ENCODE measurements at regions not wholly inside any gene's neighbourhood (a gene's known extent, or its start where the extent isn't known, plus 50 kb on each side); places are given as distances from the start of the nearest gene placed in this dataset.

DNA sequence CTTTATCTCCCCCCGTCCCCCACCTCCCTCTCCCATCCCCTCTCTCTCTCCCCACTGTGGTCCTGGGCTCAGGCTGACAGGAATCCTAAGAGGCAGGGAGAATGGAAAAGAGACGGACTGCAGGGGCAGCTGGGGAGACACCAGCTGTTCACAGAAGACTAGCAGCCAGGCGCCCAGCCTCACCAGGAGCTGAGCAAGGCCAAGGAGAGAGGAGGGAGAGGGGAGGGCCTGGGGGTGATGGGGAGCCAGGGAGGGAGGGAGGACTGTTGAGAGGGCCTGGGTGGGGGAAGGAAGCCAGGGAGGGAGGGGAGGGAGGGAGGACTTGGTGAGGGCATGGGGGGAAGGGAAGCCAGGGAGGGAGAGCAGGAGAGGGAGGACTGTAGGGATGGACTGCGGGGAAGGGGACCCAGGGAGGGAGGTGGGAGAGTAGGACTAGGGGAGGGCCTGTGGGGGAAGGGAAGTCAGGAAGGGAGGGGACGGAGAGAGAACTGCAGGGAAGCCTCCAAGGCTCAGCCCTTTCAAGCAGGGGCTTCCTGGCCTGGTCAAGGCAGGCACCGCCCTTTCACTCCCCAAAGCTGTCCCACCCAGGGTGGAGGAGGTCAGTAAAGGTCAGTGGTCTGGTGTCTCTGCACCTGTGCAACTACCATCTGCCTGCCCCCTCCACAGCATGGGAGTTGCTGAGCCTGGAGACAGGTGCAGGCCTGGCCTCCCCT lies 517.7 kb upstream of the MYT1L start:
- DNase-seq, result no peak

DNA sequence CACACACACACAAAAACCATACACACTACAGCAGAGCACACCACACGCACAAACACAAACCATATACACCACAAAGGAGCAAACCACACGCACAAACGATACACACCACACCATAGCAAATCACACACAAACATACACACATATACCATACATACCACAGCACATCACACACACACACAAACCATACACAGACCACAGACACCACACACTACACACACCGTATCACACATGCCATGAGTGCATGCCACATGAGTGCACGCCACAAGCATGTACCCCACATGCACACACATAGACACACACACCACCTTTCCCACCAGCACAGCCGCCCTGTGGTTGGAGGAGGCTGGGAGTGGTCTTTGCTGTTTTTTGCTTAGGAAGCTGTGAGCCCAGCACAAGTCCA lies 517.1 kb upstream of the MYT1L start:
- no peak for DNase-seq

DNA sequence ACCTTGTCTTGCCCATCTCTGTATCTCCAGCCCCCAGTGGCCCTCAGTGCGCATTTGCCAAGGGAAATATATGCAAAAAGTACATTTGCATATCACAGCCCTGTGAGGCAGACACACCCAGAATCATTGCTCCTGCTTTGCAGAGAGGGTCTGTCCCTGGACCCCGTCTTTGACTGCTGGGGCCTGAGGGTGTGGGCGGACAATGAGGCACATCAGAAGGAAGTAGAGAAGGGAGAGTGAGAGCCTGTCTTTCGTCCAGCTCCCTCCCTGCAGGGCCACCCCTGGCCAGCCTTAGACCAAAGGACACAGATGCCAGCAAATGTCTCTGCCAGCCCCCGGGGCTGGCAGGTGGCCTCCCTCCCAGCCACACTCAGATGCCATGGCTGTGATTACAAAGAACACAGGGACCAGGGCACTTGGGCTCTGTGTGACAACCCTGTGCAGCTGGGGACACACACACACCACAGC lies 516.2 kb upstream of the MYT1L start:
- DNase-seq, result no peak

DNA sequence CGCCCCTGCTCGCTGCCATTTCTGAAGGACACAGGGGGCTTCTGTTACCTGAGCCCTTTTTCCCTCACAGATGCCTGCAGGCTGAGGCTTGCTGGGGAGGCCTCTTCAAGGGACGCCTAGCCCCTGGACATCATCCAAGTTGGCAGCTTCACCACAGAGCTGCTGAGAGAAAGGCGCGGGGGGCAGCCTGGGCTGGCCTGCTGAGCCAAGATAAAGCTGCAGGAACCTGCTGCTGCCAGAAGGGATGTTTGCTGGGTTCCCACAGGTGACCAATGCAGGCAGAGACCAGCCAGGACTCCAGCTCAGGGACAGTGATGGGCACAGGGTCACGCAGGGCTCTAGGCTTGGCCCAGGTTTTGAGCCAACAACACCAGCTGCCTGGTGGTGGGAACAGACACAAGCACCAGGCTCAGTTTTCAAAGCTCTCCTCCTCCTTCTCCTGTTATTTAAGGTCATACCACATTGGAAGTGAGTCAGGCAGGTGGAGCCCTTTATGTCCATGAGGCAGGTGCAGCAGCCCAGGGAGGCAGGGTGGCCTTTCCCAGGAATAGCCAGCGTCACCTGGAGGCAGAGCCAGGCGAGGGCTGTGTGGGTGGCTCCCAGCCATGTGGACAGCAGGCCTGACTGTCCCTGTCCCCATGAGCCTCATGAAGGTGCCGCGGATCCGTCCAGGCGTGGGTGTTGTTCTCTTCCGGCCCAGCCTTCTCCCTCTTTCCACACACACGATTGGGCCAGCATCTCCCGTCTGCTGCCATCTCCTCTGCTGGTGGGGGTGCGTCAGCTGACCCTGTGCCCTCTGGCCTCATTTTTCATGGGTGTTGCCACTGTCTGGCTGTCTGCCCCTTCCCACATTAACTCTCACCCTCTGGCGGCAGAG lies 515.5 kb upstream of the MYT1L start:
- DNase-seq, result peak; percentile 40

DNA sequence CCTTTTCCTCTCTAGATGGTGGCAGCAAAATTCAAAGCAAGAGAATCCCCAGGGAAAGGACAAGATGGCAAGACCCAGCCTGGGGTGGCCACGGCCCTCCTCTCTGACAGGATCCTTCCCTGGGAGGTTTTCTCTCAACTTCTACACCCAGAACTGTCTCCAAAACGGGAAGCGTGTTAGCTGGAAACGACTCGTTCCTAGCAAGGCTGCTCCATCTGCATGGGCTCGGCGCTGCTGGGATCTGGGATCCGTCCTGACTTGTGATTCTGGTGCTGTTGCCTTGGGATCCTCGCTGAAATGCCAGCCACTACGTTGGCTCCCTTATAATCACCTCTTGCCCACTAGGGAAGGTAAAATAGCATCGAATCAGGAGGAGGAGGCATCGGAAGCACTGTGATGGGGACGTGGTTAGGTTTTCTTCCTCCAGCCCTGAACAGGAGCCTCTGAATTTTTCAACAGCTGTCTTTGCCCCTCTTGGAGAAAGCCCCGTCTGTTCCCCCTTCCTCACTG lies 514.8 kb upstream of the MYT1L start:
- no peak for DNase-seq

DNA sequence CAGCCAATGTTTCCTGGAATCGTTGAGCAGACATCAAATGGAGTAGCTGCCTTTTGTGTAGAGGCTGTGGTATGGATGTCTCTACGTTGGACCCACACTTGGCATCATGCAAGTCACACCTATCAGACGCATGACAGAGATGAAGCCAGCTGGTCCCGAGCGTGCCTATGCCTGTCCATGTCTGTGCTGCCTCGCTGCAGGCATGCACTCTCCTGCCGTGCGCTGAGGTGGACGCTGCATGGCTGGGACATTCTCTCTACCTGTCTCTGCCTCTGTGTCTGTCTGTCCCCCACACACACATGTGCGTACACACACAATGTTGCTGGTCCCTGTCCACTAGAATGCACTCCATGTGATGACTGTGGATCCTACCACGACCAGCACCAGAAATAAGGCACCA lies 514.2 kb upstream of the MYT1L start:
- DNase-seq, result no peak

DNA sequence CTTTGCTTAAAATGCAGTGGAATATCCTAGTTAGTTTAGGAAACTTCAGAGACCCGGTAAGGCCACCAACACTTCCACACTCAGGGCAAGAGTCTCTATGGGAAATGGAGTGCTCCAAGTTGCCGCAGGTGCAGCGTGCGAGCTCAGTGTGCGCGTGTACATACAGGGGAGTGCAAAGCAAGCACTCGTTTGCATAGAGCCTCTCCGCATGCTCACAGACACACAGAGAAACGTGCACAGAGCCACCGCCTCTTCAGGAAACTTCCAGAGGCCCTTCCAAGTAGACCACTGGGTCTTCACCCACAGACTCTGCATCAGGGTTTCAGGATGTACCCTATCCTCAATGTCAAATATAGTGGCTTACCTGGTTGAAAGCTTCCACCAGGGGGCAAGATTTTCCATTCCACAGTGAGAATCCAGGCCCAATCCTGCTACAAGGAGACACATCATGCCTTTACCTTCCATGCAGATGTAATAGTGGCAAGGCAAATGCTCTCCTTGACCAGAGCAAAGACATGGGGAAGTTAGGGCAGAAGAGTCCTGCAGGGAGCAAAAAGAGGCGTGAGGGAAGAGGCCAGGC lies 513.0 kb upstream of the MYT1L start:
- DNase-seq, result no peak

DNA sequence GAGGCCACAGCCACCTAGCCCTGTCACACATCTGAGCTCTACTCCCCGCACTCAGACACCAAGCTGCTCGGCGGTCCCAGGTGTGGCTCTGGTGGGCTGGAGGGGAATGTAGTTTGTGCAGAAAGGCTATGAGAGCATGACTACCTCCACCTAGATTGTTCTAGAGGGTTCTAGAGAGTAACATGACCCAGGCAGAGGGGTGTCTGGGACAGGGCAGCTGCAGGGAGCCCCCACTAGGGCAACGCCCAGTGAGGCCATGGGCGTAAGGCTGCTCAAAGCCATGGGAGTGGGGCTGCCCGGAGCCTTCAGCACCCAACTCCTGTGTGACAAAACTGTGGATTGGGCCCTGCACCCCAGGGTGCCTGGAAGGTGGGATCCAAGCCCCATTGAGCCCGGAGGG lies 511.4 kb upstream of the MYT1L start:
- no peak for DNase-seq

DNA sequence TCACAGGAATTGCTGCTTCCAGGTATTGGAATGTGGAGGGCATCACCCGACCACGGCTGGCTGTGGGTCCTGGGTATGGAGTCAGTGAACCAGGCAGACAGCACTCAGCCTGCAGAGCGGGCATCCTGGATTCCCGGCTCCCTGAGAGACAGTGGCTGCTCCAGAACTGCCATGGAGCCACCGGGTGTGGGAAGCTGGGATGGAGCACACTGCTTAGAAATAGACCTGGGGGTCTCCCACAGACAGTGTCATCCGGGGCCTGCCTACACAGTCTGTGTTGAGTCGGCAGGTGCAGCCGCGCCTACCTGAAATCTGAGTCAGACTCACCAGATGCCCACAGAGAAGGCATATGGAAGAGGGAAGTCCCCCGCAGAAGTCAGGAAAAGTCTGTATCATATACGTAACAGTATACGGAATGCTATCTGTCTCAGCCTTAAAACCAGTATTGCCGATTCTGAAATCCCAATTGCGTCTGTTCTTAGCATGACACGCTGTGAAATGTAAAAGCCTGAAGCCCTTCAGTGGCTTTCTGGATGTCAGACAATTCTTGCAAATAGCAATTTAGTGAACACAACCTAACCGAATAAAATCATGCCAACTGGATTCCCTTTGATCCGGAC lies 509.7 kb upstream of the MYT1L start:
- DNase-seq, result no peak

DNA sequence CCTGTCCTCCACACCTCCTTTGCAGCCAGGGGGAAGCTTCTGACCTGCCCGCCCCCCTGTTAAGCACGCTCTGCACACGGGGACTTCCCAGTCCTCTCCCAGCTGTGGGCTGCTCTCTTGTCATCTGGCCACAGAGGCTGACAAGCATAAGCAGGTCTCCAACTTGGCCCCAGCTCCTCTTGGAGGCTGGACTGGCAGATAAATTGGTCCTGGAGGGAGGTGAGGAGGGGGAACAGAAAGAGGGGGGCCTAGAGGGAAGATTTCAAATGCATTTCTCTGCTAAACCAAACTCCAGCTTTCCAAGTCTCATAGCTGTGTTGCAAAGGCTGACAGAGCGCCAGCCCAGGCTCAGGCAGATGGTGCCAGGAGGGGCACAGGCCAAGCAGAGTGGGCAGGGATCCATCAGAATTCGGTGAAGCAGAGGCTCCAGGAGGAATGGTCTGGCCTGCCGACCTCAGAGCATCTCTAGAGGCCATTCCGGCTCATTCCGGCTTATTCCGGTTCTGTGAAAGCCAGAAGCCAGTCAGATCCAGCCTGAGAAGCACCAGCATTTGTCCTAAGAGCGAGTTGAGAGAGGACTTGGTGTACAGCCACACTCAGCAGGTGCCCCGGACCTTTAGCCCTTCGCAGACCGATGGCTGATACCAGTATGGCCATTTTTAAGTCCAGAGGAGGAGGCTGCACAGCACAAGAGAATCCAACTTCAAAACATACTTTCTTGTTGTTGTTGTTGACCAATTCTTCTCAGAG lies 508.9 kb upstream of the MYT1L start:
- DNase-seq, result peak; percentile 53

DNA sequence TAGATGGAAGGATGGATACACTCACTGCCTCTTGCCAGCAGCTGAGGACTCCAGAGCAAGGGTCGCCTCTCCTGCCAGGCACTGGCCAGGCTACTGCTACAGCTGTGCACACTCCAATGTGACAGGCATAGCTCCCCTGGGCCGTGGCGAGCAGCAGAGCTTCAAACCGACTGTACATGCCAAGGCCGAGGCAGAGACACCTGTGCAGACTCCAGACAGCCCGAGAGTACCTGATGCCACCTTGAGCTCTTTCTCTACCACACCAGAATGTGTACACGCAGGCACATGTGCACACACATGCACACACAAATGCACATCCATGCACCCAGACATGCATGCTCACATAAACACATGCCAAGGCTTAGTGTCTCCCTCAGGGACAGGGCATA lies 508.3 kb upstream of the MYT1L start:
- no peak for DNase-seq

DNA sequence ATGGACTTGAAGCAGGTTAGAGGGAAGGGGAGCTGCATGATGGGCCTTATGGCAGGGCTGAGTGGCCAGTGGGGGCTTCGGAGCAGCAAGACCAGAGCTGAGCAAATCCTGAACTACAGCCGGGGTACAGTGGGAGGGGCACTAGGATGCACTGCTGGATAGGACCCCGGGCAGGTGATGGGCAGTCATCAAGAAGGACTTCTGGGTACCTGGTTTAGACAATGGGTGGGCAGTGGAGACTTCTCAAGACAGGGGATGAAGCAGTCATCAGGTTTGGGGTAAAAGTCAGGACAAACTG lies 507.4 kb upstream of the MYT1L start:
- DNase-seq, result no peak

DNA sequence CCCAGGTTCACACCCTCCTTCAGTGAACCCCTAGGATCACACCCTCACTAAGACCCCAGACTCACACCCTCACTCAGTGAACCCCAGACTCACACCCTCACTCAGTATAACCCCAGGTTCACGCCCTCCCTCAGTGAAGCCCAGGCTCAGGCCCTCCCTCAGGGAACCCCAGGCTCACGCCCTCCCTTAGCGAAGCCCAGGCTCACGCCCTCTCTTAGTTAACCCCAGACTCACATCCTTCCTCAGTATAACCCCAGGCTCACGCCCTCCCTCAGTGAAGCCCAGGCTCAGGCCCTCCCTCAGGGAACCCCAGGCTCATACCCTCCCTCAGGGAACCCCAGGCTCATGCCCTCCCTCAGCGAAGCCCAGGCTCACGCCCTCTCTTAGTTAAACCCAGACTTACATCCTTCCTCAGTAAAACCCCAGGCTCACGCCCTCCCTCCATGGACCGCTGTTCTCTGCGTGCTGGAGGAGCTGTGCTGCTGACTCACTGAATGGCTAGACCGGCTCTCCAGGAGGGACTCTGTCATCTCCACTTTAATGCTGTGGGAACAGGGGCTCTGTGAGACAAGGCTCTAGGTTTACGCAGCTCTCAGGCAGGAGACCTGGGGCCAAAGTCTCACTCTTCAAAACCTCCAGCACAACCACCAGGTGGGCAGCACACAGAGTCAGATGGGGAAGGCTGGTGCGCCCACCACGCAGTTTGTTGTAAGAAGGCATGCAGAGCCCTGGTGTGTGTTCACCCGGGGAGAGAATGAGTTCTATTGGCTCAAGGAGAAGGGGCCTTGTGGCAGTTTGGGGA lies 506.9 kb upstream of the MYT1L start:
- no peak for DNase-seq

DNA sequence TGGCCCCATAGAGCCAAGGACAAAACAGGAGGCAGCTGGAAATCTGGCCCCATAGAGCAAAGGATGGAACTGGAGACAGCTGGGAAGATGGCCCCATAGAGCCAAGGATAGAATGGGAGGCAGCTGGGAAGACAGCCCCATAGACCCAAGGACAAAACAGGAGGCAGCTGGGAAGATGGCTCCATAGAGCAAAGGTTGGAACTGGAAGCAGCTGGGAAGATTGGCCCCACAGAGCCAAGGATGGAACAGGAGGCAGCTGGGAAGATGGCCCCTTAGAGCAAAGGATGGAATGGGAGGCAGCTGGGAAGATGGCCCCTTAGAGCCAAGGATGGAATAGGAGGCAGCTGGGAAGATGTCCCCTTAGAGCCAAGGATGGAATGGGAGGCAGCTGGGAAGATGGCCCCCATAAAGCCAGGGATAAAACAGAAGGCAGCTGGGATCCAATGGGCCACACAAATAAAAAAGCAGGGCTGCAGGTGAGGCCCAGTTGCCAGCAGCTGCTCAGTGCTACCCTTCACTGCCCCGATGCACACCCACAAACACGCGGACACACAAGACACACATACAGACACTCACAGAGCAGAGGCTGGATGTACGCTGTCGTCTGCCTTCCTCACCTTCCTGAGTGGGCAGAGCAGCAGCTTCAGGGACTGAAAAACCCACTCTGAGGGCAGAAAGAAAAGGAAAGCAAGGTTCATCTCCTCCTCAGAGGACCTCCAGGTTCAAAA lies 505.4 kb upstream of the MYT1L start:
- DNase-seq, result no peak

DNA sequence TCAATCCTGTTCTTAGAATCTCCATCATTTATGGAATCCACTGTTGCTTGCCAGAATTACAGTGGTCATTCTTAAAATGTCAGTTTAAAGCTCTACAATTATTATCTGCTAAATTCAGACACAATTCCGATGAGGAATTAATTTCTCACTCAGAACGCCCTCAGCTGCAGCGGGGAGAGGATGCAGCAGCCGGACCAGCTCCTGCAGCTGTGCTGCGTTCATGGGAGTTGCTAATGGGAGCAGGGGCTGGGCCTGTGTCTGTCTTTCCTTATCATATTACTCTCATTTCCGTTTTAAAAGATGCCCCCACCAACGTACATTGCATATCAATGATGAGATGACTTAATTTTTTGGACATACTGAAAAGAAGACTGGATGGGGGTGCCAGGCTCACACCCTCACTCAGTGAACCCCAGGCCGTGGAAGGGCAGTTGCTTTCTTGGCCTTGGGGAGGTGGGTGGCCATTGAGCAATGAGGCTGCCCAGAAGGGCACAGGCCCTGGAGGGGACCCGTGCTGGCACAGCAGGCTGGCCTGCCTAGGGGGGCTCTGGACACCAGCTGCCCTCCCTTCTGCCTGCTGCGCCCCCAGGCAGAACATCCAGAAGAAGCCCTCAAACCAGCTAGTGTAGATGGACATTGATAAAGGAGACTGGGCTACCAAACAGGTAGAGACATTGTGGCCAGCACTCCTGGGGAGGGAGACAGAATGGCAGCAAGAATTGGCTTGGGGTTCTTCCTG lies 503.6 kb upstream of the MYT1L start:
- no peak for DNase-seq

DNA sequence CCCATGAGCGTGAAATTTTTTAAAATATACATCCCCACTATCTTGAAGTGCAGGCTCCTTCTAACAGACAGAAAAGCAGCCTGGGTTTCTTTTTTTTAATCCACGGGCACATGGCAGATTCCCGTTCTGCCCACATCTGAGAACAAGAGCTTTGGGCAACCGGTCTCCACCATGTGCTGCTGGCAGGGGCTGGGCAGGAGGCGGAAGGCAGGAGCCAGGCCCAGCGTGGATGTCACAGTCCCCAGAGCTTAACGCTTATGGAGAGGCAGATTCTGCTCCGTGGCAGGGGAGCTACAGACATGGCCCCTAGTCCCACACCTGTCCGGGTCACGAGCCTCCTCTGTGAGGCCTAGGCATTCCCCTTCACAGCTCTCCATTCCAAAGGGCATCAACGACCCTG lies 503.0 kb upstream of the MYT1L start:
- no peak for DNase-seq

DNA sequence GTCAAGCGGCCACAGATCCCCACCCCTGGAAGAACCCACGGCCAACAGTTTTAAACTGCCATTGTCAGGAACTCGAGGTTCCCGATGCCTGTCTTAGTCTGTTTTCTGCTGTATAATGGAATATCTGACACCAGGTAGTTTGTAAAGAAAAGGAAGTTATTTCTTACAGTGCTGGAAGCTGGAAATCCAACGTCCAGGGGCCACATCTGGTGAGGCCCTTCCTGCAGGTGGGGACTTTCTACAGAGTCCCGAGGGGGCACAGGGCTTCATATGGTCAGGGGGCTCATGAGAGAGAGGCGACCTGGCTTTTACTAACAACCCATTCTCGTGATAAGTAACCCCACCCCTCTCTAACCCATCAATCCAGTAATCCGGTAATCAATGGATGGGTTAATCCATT lies 501.6 kb upstream of the MYT1L start:
- no peak for DNase-seq

DNA sequence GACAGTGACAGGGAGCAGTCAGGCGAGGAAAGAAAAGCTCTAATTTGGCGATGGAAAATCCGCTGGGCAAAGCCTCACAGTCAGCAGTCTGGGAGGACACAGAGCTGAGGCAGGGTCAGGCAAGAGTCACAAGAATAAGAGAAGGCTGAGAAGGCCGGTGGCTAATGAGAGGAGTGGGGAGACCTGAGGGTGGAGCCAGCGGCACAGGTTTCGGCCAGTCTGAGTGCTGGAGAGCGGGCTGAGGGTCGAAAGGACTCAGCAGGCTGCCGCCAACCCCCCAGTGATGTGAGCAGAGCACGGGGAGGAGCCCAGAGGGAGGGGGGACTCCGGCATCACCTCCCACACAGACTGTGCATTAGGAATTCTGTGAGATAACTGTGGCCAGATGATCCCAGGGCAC lies 500.6 kb upstream of the MYT1L start:
- no peak for DNase-seq

DNA sequence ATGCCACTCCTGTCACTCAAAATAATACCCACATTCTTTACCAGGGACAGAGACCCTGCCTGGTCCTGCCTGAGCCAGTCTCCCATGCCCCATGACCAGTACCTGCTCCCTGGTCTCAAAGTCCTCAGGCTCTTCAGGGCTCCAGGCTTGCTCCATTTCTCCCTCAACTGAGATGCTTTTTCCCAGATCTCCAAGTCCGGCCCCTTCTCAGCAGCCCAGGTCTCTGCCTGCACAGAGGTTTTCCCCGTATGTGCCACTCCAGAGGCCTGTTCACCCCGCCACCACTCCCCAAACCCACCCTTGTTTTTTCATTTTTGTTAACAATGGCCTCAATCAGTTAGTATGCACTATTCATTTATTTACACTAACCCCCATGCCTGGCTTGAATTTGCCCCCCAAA lies 499.5 kb upstream of the MYT1L start:
- DNase-seq, result no peak
